ENCODE measurements at regions not wholly inside any gene's neighbourhood (a gene's known extent, or its start where the extent isn't known, plus 50 kb on each side); places are given as distances from the start of the nearest gene placed in this dataset.

GRCh38 chr10:133032231-133032630 lies 55.5 kb upstream of the ADGRA1 start:
- Histone ChIP-seq H3K27me3 (no peaks in the 10 kb centered on the region), H3K9me3 (no peaks in the 10 kb centered on the region), H3K4me1 (no peaks in the 10 kb centered on the region), H3K4me3 (no peak overlapping the region), H3K36me3 (no peaks in the 10 kb centered on the region), H3K27ac (no peak overlapping the region)
- no peak for DNase-seq
- no peak for TF ChIP-seq POLR2A (IDR thresholded peaks at IDR 0.05)
- TF ChIP-seq, protein P1, sequence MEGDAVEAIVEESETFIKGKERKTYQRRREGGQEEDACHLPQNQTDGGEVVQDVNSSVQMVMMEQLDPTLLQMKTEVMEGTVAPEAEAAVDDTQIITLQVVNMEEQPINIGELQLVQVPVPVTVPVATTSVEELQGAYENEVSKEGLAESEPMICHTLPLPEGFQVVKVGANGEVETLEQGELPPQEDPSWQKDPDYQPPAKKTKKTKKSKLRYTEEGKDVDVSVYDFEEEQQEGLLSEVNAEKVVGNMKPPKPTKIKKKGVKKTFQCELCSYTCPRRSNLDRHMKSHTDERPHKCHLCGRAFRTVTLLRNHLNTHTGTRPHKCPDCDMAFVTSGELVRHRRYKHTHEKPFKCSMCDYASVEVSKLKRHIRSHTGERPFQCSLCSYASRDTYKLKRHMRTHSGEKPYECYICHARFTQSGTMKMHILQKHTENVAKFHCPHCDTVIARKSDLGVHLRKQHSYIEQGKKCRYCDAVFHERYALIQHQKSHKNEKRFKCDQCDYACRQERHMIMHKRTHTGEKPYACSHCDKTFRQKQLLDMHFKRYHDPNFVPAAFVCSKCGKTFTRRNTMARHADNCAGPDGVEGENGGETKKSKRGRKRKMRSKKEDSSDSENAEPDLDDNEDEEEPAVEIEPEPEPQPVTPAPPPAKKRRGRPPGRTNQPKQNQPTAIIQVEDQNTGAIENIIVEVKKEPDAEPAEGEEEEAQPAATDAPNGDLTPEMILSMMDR (IDR thresholded peaks at IDR 0.05) = no peak
- intact Hi-C loops (cut with DNase I; ENCODE audit: low total_unique reads) = no loop called here

DNA sequence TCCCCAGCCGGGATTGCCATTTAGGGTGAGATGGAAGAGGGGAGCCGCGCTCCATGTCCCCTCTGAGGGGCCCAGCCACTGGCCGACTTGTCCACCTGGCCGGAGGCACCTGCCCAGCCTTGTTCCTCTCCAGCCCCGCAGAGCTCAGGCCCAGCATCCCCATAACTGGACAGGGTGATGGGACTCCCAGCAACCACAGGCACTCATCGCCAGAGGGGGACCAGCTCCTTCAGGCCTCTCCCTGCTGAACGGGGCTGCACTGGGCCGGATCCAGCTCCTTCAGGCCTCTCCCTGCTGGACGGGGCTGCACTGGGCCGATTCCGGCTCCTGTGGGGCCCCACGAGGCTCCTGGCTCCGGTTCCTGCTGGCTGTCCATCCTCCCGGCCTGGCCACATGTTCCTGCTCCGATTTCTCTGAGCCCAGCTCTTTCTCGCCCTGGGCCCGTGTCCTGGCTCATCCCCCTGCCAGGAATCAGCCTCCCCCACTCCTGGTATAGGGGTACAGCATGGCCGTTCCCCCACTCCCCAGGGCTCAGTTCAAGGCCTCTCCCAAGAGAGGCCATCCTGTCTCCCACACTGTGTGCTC lies 56.1 kb upstream of the ADGRA1 start:
- DNase-seq = no peak
- Histone ChIP-seq H3K4me1 (no peaks in the 10 kb centered on the region), H3K36me3 (no peaks in the 10 kb centered on the region), H3K9me3 (no peaks in the 10 kb centered on the region), H3K4me3 (no peak overlapping the region), H3K27me3 (no peaks in the 10 kb centered on the region), H3K27ac (no peak overlapping the region)
- TF ChIP-seq POLR2A (IDR thresholded peaks at IDR 0.05) = no peak
- TF ChIP-seq, protein P1 (IDR thresholded peaks at IDR 0.05) = no peak
- intact Hi-C loops (cut with DNase I; ENCODE audit: low total_unique reads) = no loop called here

GRCh38 chr10:133030781-133031180 lies 56.9 kb upstream of the ADGRA1 start:
- Histone ChIP-seq H3K27ac (no peak overlapping the region), H3K27me3 (no peaks in the 10 kb centered on the region), H3K4me1 (no peaks in the 10 kb centered on the region), H3K9me3 (no peaks in the 10 kb centered on the region), H3K36me3 (no peaks in the 10 kb centered on the region), H3K4me3 (no peak overlapping the region)
- no peak for DNase-seq
- TF ChIP-seq POLR2A (IDR thresholded peaks at IDR 0.05) = no peak
- TF ChIP-seq, protein P1 (IDR thresholded peaks at IDR 0.05) = no peak
- intact Hi-C loops (cut with DNase I; ENCODE audit: low total_unique reads) = no loop called here

DNA sequence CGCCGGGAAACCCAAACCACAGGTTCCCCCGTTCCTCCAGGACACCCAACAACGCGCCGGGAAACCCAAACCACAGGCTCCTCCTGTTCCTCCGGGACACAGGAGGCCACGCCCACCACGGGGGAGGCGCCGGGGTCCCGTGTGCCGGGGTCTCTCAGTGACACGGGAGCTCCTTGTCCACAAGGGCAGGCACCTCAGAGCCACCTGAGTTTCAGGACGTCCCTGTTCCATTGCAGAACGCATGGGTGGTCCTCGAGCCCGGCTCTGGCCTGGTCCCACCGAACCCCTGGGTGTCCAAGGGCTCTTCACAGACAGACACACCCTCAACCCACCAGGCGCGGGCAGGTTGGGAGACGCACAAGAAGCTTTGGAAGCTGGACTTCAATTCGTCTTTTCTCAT lies 57.6 kb upstream of the ADGRA1 start:
- no peaks in the 10 kb centered on the region for H3K4me1 ChIP-seq
- H3K9me3 ChIP-seq = no peaks in the 10 kb centered on the region
- DNase-seq = no peak
- H3K27ac ChIP-seq = no peak overlapping the region
- H3K4me3 ChIP-seq = no peak overlapping the region
- H3K36me3 ChIP-seq = no peaks in the 10 kb centered on the region
- H3K27me3 ChIP-seq = no peaks in the 10 kb centered on the region
- TF ChIP-seq, protein P1 (IDR thresholded peaks at IDR 0.05) = no peak
- no peak for TF ChIP-seq POLR2A (IDR thresholded peaks at IDR 0.05)
- intact Hi-C loops (cut with DNase I; ENCODE audit: low total_unique reads) = no loop called here

GRCh38 chr10:133028956-133029355 lies 58.8 kb upstream of the ADGRA1 start:
- Histone ChIP-seq H3K4me1 (no peaks in the 10 kb centered on the region), H3K27ac (no peak overlapping the region), H3K27me3 (no peaks in the 10 kb centered on the region), H3K4me3 (no peak overlapping the region), H3K36me3 (no peaks in the 10 kb centered on the region), H3K9me3 (no peaks in the 10 kb centered on the region)
- TF ChIP-seq, protein P1 (IDR thresholded peaks at IDR 0.05) = no peak
- TF ChIP-seq POLR2A (IDR thresholded peaks at IDR 0.05) = no peak
- DNase-seq = no peak
- intact Hi-C loops (cut with DNase I; ENCODE audit: low total_unique reads) = no loop called here
